Activated CD4-positive, alpha-beta memory T cell treated with anti-CD3 and anti-CD28 coated beads, Interleukin-2, amount 10 ng/mL, durations not matched to agents 7 days and 5 days (primary cell): ENCODE measurements at regions not wholly inside any gene's neighbourhood (a gene's known extent, or its start where the extent isn't known, plus 50 kb on each side); places are given as distances from the start of the nearest gene placed in this dataset.
"Not testable (repeated sequence)": the region's sequence is repeated elsewhere in the genome, so short reads cannot be mapped to it uniquely, and the experiment has no call there.

Source experiments
- CTCF ChIA-PET: fragments of 350-600 bp; sonication (Branson Sonifier 250); formaldehyde crosslinking; loops from one replicate; lab custom pipeline; 2021; ENCODE audit warnings: antibody characterized with exemption, inconsistent platforms; lab: Charles Lee
- POLR2A ChIA-PET: fragments of 350-600 bp; sonication (Branson Sonifier 250); formaldehyde crosslinking; loops from one replicate; lab custom pipeline; 2021; ENCODE audit warnings: antibody characterized with exemption; lab: Charles Lee
- DNase-seq: peaks from one replicate; pipeline ENCODE4 v3.0.0-alpha.2; 2020
- H3K27ac Mint-ChIP-seq: one replicate; pipeline ENCODE4 v1.8.0; 2021; ENCODE audit warnings: mild to moderate bottlenecking, mixed read lengths
- H3K27me3 Mint-ChIP-seq: one replicate; pipeline ENCODE4 v1.8.0; 2021; ENCODE audit warnings: mixed read lengths
- H3K36me3 Mint-ChIP-seq: one replicate; pipeline ENCODE4 v1.8.0; 2021; ENCODE audit warnings: low read depth, mixed read lengths
- H3K4me1 Mint-ChIP-seq: one replicate; pipeline ENCODE4 v1.8.0; 2021; ENCODE audit warnings: mixed read lengths
- H3K4me3 Mint-ChIP-seq: one replicate; pipeline ENCODE4 v1.8.0; 2021; ENCODE audit warnings: mild to moderate bottlenecking, mixed read lengths
- H3K9me3 Mint-ChIP-seq: one replicate; pipeline ENCODE4 v1.8.0; 2021; ENCODE audit warnings: mixed read lengths

DNA sequence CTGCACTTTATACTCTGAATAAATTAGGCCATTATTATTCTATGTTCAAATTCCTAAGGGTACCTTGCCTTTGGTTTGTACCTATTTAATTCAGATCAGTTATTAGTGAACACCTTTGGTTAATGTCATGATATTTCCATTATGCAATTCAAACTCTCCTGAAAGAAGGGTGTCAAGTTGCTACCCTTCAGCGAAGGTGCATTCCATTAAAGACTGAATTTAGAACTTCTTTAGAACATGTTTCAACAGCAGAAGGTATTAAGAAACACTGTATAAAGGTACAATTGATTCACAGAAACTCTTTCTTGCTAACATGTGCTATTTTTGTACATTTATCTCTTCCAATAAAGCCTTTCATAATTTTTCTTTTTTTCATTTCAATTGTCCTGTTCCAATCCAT lies 1545.4 kb upstream of the PCDH10 start:
- ChIA-PET CTCF (no interaction called here), POLR2A (no interaction called here)
- Mint-ChIP-seq H3K36me3 (no peaks in the 10 kb centered on the region), H3K4me1 (no peaks in the 10 kb centered on the region), H3K27me3 (no peaks in the 10 kb centered on the region), H3K9me3 (peaks cover 3% of the 10 kb centered on the region), H3K4me3 (no peak overlapping the region), H3K27ac (no peak overlapping the region)
- DNase-seq: no peak

DNA sequence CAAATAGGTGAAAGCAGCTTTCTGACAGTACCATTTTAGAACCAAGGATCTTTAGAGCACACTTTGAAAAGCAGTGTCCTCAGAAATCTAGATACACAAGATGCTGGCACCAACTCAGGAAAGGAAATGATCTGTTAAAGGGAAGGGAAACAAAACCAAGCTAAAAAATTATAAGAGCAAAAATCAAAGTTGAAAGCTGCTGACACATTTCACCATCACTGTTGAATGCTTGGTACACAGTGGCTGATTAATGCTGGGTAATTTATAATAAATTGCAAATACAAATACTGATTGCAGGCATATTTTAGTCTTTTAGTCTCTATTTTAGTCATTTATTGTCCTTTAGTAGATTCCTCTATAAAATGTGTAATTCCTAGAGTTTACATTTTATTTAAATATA lies 1540.1 kb upstream of the PCDH10 start:
- no peaks in the 10 kb centered on the region for H3K36me3 Mint-ChIP-seq
- no peak overlapping the region for H3K27ac Mint-ChIP-seq
- DNase-seq: no peak
- ChIA-PET CTCF (no interaction called here), POLR2A (no interaction called here)
- H3K4me1 Mint-ChIP-seq: no peaks in the 10 kb centered on the region
- no peak overlapping the region for H3K4me3 Mint-ChIP-seq
- H3K9me3 Mint-ChIP-seq: peaks cover 7% of the 10 kb centered on the region
- H3K27me3 Mint-ChIP-seq: no peaks in the 10 kb centered on the region

DNA sequence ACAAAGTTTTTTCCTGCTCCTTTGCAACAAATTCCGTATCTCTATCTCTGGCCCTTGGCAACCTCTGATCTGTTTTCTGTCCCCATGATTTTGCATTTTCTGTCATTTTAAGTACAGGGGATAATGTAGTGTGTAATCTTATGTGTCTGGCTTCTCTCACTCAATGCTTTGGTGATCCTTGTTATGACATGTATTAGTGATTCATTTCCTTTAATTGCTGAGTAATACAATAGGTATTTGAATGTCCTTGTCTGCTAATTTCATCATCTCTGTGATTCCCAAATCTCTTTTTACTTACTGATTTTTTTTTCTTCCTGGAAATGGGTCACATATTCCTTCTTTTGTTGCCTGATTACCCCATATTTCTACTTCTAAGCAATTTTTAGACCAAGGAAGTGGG lies 1538.6 kb upstream of the PCDH10 start:
- POLR2A ChIA-PET, H3K36me3 Mint-ChIP-seq, H3K27ac Mint-ChIP-seq: not testable (repeated sequence)

DNA sequence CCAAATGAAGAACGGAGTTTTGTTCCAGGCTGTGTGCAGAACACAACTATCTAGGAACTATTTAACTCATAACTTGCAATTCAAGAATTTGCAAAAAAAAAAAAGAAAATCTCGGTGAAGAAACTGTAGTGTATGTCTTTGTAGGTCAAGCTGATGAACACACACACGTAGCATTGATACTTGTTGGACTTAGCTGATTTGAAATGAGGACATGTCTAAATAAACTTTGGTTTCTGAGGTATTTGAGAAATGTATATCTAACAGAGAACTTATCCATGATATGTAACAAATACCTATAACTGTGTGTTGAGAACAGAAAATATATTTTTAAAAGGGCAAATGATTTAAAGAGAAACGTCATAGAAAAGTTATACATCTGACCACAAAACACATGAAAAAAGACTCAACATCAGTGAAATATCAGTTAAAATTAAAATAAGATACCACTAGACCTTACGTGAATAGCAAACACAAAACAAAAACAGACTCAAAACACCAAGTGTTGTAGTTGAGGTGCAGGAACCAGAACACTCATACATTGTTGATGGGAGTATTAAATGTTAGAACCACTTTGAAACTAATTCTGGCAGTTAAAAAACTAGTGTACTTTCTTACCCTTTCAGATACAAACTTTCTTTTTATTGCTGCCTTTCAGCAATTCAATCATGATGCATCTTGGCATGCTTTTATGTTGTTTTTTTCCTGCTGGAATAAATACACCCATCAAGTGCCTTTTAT lies 1535.8 kb upstream of the PCDH10 start:
- Mint-ChIP-seq H3K27ac (no peak overlapping the region), H3K9me3 (peaks cover 7% of the 10 kb centered on the region), H3K4me3 (no peak overlapping the region), H3K4me1 (no peaks in the 10 kb centered on the region), H3K27me3 (no peaks in the 10 kb centered on the region), H3K36me3 (no peaks in the 10 kb centered on the region)
- no peak for DNase-seq
- ChIA-PET CTCF (no interaction called here), POLR2A (no interaction called here)

More for the DNA sequence above, 1538.6 kb upstream of the PCDH10 start:
- CTCF ChIA-PET, H3K4me1 Mint-ChIP-seq, H3K9me3 Mint-ChIP-seq, H3K27me3 Mint-ChIP-seq, H3K4me3 Mint-ChIP-seq, DNase-seq: not testable (repeated sequence)

DNA sequence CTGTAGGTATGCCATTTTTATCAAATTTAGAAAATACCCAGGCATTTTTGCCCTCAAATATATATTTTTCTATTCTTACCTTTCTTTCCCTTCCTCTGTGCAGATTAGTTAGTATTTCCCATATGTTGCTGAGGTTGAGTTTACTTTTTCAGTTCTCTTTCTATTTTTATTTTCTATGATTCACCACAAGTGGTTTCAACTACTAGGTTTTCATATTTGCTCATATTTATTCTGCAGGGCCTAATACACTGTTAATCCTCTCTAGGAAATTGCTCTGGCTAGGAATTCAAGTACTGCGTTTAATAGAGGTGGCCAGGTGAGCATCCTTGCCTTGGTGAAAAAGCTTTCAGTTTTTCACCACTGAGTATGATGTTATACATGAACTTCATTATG lies 1535.3 kb upstream of the PCDH10 start:
- H3K27me3 Mint-ChIP-seq: no peaks in the 10 kb centered on the region
- POLR2A ChIA-PET: no interaction called here
- H3K9me3 Mint-ChIP-seq: peaks cover 7% of the 10 kb centered on the region
- H3K27ac Mint-ChIP-seq: no peak overlapping the region
- DNase-seq: no peak
- H3K4me1 Mint-ChIP-seq: no peaks in the 10 kb centered on the region
- H3K4me3 Mint-ChIP-seq: no peak overlapping the region
- CTCF ChIA-PET: no interaction called here
- no peaks in the 10 kb centered on the region for H3K36me3 Mint-ChIP-seq

DNA sequence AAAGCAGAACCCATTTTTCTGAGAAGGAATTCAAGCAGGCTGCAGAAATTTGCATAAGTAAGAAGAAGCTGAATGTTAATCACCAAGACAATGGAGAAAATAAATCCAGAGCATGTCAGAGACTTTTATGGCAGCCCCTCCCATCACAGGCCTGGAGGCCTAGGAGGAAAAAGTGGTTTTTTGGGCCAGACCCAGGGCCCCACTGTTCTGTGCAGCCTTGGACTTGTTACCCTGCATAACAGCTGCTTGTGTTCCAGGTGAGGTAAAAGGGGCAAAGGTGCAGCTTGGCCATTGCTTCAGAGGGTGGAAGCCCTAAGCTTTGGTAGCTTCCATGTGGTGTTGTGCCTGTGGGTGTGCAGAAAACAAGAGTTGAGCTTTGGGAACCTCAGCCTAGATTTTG lies 1516.2 kb upstream of the PCDH10 start:
- no peak for DNase-seq
- Mint-ChIP-seq H3K9me3 (peaks cover 17% of the 10 kb centered on the region), H3K4me1 (no peaks in the 10 kb centered on the region), H3K4me3 (no peak overlapping the region), H3K36me3 (no peaks in the 10 kb centered on the region), H3K27me3 (no peaks in the 10 kb centered on the region), H3K27ac (no peak overlapping the region)
- CTCF ChIA-PET: no interaction called here
- POLR2A ChIA-PET: no interaction called here

DNA sequence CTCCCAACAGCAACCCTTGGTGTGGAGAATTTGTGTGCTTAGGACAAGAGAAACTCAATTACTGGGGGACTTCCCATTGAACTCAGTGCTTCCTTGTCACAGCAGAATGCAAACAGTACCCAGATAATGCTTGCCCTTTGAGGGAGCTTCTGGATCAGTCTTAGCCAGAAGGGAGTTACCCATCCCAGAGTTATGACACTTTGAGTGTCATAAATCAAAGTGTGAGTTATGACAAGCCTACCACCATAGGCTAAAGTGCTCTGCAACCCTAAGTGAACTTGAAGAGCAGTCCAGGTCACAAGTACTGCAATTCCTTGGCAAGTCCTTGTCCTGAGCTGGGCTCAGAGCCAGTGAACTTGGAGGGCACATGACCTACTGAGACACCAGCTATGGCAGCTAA lies 1513.9 kb upstream of the PCDH10 start:
- H3K4me1 Mint-ChIP-seq: no peaks in the 10 kb centered on the region
- POLR2A ChIA-PET: no interaction called here
- no peak overlapping the region for H3K4me3 Mint-ChIP-seq
- H3K36me3 Mint-ChIP-seq: no peaks in the 10 kb centered on the region
- CTCF ChIA-PET: no interaction called here
- no peak for DNase-seq
- peaks cover 17% of the 10 kb centered on the region for H3K9me3 Mint-ChIP-seq
- no peaks in the 10 kb centered on the region for H3K27me3 Mint-ChIP-seq
- no peak overlapping the region for H3K27ac Mint-ChIP-seq

DNA sequence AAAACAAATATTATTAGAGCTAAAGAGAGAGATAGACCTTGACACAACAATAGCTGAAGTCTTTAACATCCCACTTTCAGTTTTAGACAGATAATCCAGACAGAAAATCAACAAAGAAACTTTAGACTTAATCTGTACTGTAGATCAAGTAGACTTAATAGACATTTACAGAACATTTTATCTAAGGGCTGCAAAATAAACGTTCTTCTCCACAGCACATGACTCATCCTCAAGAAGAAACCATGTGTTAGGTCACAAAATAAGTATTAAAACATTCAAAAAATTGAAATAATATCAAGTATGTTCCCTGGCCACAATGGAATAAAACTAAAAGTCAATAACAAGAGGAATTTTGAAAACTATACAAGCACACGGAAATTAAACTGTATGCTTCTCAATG lies 1510.3 kb upstream of the PCDH10 start:
- Mint-ChIP-seq H3K27ac (no peak overlapping the region), H3K9me3 (peaks cover 12% of the 10 kb centered on the region), H3K36me3 (no peaks in the 10 kb centered on the region), H3K27me3 (no peaks in the 10 kb centered on the region), H3K4me3 (no peak overlapping the region), H3K4me1 (no peaks in the 10 kb centered on the region)
- ChIA-PET CTCF (no interaction called here), POLR2A (no interaction called here)
- no peak for DNase-seq

DNA sequence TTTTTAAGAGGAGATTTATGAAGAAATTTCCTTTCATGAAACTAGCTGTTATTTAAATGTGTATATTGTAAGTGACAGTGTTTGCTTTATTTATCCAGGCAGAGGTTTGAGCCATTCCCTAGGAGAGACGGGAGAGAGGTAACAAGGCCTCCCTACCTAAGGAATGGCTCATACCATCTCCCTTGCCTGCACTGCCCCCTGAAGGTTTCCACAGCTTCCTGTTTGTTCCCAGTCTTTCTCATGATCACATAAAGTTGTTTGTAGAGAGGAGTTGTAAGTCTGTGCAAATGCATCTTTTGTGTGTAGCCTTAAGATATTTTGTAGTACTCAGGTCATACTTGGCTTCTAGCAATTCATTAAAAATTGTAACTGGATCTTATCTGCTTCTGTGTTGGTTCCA lies 1504.5 kb upstream of the PCDH10 start:
- POLR2A ChIA-PET: no interaction called here
- Mint-ChIP-seq H3K36me3 (no peaks in the 10 kb centered on the region), H3K27ac (no peak overlapping the region), H3K27me3 (no peaks in the 10 kb centered on the region), H3K4me1 (no peaks in the 10 kb centered on the region), H3K4me3 (no peak overlapping the region), H3K9me3 (peaks cover 2% of the 10 kb centered on the region)
- CTCF ChIA-PET: no interaction called here
- DNase-seq: no peak

DNA sequence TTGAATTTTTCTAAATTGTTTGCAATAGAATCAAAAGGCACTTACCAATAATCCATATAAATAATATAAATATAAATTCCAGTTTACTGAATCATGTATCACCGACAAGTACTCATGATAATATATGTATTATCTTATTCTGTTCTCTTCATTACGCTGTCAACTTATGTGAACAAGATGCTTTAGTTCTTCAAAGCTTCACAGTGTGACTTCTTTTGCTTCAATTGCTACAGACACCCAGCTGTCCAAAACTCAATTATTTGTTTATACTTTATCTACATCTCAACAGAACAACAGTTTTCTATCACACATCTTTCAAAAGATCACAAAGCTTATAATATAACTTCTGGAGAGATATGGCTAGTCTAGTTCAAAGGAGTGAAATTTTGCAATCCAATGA lies 1499.9 kb upstream of the PCDH10 start:
- H3K4me3 Mint-ChIP-seq: no peak overlapping the region
- no peaks in the 10 kb centered on the region for H3K36me3 Mint-ChIP-seq
- H3K27me3 Mint-ChIP-seq: no peaks in the 10 kb centered on the region
- ChIA-PET CTCF (no interaction called here), POLR2A (no interaction called here)
- DNase-seq: no peak
- H3K27ac Mint-ChIP-seq: no peak overlapping the region
- H3K4me1 Mint-ChIP-seq: no peaks in the 10 kb centered on the region
- H3K9me3 Mint-ChIP-seq: peaks cover 3% of the 10 kb centered on the region

DNA sequence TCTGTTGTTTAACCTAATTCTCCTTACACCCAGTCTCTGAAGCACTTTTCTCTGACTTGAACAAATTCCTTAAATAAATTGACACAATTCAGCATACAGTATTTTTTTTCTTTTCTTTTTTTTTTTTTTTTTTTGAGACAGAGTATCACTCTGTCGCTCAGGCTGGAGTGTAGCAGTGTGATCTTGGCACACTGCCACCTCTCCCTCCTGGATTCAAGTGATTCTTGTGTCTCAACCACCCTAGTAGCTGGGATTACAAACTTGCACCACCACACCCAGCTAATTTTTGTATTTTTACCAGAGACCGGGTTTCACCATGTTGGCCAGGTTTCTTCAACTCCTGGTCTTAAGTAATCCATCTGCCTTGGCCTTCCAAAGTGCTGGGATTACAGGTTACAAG lies 1498.1 kb upstream of the PCDH10 start:
- POLR2A ChIA-PET: no interaction called here
- no peak for DNase-seq
- Mint-ChIP-seq H3K36me3 (no peaks in the 10 kb centered on the region), H3K9me3 (peaks cover 3% of the 10 kb centered on the region), H3K27ac (no peak overlapping the region), H3K4me3 (no peak overlapping the region), H3K4me1 (no peaks in the 10 kb centered on the region), H3K27me3 (no peaks in the 10 kb centered on the region)
- CTCF ChIA-PET: no interaction called here

DNA sequence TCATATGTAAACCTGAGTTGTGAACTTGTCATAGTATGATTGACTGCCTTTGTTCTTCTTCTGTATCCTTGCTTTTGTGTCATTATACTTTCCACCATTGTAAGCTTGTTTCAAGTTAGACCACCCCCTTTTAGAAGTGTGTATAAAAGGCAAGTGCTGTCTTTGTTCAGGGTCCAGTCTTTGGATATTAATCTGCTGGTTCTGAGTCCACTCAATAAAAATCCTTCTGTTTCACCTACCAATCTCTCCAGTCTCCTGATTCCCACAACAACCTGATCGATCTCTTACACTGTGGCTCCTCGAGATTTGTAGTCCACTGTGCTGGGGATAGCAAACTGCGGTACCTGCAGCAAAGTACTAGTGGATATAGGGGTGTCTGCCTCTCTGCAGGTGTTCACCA lies 1465.8 kb upstream of the PCDH10 start:
- H3K9me3 Mint-ChIP-seq, H3K4me3 Mint-ChIP-seq, H3K36me3 Mint-ChIP-seq, POLR2A ChIA-PET, CTCF ChIA-PET, DNase-seq, H3K4me1 Mint-ChIP-seq, H3K27ac Mint-ChIP-seq, H3K27me3 Mint-ChIP-seq: not testable (repeated sequence)

DNA sequence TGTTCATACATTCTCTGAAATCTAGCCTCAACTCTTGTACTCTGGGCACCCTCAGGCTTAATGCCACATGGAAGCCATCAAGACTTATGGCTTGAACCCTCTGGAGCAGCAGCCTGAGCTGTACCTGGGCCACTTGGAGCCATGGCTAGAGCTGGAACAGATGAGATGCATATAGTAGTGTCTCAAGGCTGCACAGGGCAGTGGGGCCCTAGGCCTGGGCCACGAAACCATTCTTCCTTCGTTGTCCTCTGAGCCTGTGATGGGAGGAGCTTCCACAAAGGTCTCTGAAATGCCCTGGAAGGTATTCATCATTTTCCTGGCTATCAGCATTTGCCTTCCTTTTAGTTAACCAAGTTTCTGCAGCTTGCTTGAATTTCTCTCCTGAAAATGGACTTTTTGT lies 1427.2 kb upstream of the PCDH10 start:
- no peak overlapping the region for H3K27ac Mint-ChIP-seq
- H3K4me1 Mint-ChIP-seq: no peaks in the 10 kb centered on the region
- no peak for DNase-seq
- POLR2A ChIA-PET: no interaction called here
- H3K36me3 Mint-ChIP-seq: no peaks in the 10 kb centered on the region
- peaks cover 5% of the 10 kb centered on the region for H3K9me3 Mint-ChIP-seq
- no peaks in the 10 kb centered on the region for H3K27me3 Mint-ChIP-seq
- CTCF ChIA-PET: no interaction called here
- no peak overlapping the region for H3K4me3 Mint-ChIP-seq

DNA sequence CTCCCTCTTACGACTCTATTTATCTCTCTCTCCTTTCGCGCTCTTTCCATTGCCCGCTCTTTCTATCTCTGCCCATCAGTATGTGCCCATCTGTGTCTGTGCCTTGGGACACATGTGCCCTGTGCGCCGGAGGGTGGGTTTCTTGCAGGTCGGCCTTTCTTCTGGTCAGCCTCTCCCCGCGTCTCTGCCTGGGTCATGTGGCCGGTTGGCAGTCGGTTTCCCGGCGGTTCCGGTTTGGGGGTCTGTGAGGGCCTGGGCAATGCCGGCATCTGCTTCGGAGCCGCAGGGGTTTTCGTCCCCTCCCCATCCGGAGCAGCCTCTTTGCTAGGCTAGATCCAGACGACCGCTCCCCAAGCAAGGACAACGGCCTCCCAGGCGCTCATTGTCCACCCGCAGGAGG lies 1426.0 kb upstream of the PCDH10 start:
- H3K4me1 Mint-ChIP-seq, DNase-seq, H3K9me3 Mint-ChIP-seq, H3K27me3 Mint-ChIP-seq, CTCF ChIA-PET, POLR2A ChIA-PET, H3K4me3 Mint-ChIP-seq, H3K27ac Mint-ChIP-seq, H3K36me3 Mint-ChIP-seq: not testable (repeated sequence)
